ENCODE measurements at regions not wholly inside any gene's neighbourhood (a gene's known extent, or its start where the extent isn't known, plus 50 kb on each side); places are given as distances from the start of the nearest gene placed in this dataset.

DNA sequence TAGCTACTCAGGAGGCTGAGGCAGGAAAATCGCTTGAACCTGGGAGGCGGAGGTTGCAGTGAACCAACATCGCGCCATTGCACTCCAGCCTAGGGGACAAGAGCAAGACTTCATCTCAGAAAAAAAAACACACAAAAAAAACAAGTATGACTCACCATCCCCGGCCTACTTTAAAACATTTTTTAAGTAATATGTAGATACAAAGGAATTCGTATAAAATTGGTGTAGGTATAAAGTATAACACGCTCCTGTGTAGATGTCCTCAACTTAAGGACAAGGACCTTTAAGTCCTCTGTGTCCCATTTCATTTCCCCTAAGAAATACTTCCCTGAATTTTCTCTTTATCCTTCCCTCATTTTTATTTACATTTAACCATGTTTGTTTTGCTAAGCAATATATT lies 73.4 kb upstream of the PKN2 start:
- TF ChIP-seq CTCF (IDR thresholded peaks at IDR 0.05) (no peak), POLR2A (IDR thresholded peaks at IDR 0.05) (no peak)

Measured in lower leg skin (tissue), 3 donors.